ENCODE measurements at regions not wholly inside any gene's neighbourhood (a gene's known extent, or its start where the extent isn't known, plus 50 kb on each side); places are given as distances from the start of the nearest gene placed in this dataset.
"Not testable (repeated sequence)": the region's sequence is repeated elsewhere in the genome, so short reads cannot be mapped to it uniquely, and the experiment has no call there.

DNA sequence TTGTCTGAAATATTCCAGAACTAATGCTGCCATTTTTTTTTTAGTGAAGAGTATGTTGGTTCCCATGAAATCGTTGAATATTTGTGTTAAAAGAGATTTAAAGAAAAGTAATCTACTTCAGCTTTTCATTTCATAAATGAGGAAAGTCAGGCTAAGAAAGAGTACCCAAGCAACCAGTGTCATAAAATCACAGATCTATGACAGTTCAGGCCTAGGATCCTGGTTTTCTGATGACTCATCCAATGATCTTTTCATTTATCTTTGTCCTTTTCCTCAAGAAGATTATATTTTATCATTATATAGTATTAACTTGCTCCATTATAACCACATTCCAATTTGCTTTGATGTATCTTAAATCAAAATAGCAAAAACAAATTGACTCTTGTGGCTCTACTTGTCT, 139.4 kb upstream of the HCCS start:
- no peak for DNase-seq

DNA sequence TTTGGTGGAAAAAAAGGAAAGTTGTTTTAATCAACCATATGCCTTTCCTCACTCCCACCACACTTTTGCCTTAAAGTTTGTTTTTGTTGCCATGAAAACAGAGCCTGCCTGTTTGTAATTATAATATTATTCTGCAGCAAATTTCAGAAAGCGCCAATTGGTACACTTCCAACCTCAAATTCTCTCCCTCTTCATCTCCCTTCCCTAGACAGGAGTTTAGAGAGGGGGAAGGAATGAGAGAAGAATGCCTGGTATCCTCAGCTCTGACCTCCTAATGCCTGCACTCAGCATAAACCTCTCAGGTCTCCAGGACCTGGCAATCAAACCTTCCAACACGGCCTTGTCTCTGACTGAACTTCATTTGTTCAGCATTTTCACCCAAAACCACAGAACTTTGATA, 138.4 kb upstream of the HCCS start:
- DNase-seq = no peak

DNA sequence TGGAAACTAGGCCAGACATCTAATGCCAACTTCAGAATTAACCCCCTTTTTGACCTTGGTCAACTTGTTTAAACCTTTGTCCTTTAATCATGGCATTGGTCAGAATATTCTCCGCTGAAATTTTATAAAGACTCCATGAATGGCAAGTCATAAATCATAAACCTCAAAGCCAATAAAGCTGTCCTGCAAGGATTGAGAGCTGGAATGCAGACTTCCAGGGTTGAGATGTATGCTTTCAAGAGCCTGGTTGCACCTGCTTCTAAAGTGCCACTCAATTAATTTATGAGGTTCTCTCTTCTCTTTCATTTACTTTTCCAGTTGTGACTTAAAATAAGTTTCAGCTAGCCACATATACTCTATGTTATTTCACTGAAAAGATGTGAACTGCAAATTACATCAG, 136.2 kb upstream of the HCCS start:
- no peak for DNase-seq

DNA sequence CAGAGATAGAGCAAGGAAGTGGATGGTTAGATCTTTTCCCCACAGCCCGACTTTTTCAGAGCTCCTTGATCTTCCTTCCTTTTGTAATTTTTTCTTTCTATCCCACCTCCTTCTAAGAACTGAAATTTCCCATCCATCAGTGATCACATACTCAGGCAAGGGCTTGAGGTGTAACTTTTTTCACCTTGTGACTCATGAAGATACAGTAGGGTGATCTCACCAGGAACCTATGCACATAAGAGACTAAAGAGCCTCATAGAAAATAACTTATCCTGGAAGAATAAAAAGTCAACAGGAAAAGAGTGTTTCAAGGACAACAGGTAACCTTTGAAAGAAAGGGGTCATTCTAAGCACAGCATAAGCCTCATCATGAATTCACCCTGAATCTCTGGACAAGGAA, 131.2 kb upstream of the HCCS start:
- no peak for DNase-seq

DNA sequence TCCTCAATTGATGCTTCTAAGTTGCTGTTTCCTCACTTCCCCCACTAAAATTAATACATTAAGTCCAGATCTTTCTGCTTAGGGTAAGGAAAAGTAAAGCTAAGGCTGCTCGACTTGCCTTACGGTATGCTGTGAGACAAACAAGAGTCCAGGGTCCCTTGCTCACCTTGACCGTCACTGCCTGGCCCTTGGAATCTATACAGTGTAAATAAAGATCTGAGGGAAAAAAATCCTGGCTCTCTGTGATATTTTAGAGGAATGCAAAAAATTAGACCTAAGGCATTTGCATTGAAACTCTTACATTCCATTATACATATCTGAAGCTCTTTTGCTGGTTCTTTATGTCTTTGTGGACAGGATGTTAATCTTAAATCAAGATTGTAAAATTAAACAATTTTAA, 129.6 kb upstream of the HCCS start:
- DNase-seq = no peak

DNA sequence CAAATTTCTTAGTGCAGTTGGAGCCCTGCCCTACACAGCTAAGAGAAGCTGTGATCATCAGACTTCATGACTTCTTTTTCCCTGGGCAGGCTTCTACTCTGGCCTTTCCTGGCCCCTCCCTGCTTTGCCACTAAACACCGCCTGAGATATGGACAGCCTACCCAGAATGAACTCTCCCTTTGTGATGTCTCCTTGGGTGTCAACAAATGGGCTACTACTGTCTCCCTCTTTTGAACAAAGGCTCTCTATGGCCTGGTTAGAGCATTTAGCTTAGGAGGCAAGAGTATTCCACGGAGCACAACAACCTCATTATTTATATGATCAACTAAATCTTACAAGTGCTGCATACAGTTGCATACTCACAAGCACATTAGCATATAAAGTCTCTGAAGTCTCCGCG, 127.6 kb upstream of the HCCS start:
- DNase-seq = no peak

DNA sequence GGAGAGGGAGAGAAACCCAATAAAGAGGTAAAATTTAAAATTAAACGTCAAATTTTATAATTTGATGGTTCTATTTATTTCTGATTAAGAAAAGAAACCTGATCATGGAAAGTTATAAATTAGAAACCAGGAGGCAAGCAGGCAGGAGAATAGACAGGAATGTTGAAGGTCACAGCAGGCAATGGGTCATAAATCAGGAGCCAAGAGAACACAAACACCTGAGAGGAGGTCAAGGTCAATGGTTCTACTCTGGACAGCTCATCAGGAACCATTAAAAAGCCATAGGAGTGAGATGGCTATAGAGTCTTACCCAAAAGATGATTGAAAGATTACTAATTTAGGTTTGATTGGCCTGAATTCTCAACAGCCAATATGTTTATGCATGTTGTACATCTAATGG, 126.9 kb upstream of the HCCS start:
- DNase-seq = no peak

DNA sequence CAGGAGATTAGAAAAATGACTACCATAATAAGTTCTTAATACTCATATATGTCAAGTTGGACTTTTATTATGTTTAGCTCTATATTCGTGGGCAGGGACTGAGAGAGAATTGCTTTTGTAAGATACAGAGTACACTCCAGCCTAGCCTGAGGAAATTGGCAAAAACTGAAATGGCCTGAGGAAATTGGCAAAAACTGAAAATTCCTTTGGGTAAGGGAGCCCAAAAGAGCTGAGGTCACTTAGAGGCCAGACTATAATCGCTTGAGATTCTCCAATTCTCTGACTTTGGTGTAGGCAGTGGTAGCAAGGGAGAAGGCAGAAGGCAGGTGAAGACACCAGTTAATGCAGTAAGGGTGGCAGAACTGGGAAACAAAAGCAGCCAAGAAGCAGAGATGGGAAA, 124.5 kb upstream of the HCCS start:
- no peak for DNase-seq

DNA sequence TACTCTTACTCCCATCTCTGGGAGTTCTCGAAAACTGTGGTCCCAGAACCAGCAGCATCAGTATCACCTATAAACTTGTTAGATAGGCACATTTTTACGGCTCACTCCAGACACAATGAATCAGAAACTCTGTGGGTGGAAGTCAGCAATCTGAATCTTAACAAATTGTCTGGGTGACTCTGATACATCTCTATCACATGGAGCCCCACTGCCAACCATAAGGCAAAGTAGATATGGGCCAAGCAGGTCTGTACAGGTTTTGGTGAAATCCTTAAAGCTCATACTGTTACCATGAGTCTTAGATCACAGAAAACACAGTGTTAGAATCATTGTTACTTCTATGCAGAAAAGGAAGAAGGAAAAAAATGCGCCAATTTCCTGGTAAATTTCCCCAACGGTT, 122.5 kb upstream of the HCCS start:
- DNase-seq = no peak

DNA sequence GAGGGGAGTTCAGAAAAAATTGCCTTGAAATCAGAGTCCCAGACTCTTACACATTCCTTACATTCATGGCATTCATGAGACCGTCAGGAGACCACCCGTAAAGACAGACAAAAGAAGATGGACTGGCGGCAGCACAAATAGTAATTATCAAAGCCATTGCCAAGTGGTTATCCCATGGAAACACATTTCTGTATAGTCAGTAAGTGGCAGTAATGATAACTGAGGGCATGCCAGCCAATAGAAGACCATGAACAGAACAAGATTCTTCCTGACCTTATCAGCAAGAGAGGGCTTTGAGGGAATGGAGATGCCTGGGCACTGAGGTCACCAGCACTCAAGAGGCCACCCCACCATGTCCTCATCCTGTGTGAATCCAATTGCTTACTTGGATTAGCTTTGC, 121.7 kb upstream of the HCCS start:
- DNase-seq = no peak

DNA sequence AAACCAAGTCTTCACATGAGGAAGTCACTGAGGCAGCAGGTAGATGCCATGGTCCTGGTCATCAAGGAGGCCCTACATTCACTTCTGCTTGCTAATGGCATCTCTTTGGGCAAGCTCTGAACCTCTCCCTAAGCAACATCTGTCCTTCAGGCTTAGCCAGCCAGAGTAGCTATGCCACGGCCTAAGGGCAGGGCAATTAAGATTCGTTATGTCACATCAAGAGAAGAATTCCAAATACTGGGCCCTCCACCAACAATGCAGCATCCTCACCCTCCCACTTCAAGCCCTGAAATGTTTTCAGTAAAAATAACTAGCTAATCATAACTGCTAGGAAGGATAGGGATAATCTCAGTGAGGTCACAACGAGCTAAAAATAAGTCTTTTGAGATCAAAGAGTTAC, 120.7 kb upstream of the HCCS start:
- no peak for DNase-seq

DNA sequence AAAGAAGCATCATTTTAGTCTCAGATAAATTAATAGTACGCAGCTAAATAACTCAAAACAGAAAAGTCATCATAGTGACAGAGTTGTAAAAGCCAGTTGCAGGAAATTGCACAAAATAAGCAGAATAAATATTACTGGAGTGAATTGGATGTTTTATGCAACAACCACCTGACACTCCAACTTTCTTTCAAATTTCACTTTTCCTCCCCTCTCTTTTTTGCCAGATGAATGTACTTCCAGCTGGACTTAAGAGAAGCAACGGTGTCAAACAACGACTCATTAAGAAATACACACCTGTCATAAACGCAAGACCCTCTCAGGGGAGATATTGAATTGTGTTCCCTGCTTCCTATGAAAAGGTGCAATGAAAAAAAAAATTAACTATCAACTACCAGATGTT, 120.2 kb upstream of the HCCS start:
- no peak for DNase-seq

DNA sequence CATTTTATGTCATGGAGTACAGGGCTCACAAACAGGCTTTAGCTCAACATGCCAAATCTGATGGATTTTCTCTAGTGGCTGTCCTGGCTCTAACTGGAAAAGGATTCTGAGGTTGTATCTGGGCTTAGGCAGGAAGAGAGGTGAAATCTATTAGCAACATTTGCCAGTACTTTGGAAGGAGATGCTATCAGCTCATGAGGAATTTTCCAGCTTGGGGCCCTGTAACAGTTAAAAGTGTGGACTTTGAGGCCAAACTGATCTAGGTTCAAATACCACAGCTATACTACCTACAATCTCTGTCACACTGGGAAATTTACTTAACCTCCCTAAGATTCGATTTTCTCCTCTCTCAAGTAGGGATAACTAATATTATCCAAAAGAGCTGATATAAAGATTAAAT, 119.0 kb upstream of the HCCS start:
- no peak for DNase-seq

DNA sequence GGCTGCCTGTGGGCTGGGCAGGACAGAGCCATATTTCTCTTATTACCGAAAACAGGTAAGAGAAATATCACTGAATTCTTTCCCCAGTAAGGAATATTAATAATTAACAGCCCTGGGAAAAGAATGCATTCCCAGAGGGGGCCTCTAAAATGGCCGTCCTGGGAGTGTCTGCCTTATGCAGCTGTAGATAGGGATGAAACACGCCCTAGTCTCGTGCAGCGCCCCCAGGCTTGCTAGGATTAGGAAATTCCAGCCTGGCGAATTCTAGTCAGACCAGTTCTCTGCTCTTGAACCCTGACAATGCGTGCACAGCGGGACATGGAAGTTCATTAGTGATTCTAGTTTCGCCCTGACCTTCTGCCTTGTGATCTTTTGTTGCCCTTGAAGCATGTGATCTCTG, 104.1 kb upstream of the HCCS start:
- DNase-seq = not testable (repeated sequence)

DNA sequence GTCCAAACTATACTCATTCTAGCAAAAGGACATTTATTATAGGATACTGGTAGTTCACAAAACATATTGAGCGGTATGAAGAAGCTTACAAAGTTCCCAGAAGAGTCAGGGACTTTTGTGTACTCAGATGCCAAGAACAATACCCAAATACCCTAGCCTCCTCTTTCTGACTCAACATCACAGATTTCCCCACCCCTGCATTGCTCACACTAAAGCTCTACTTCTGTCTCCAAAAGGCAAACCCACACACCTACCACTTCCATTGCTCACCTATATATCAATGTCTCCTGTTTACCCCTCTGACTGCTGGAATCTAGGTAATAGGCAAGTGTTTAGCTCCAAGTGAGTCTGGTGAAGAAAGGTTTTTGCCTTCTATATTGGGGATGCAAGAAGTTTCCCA, 100.7 kb upstream of the HCCS start:
- DNase-seq = no peak

DNA sequence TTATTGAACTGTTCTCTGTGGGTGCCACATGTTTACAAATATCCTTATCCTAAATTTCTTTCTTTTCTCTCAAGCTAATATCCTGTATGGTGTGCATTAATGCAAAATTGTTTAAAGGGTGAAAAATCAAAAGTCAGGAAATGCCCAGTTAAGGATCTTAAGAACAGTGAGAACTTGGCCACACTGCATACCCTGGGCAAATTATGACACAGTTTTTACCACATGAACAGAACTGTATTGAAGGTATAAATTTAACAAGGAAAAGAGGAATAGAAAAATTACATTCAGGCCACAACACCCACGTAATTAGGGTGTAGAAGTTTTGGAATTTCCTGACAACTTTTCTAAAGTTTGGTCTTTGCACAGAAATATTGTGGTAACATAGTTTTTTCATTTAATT, 94.4 kb upstream of the HCCS start:
- no peak for DNase-seq

DNA sequence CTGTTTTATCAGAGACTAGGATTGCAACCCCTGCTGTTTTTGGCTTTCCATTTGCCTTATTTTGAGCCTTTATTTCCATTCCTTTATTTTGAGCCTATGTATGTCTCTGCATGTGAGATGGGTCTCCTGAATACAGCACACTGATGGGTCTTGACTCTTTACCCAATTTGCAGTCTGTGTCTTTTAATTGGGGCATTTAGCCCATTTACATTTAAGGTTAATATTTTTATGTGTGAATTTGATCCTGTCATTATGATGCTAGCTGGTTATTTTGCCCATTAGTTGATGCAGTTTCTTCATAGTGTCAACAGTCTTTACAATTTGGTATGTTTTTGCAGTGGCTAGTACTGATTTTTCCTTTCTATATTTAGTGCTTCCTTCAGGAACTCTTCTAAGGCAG, 88.5 kb upstream of the HCCS start:
- not testable (repeated sequence) for DNase-seq

DNA sequence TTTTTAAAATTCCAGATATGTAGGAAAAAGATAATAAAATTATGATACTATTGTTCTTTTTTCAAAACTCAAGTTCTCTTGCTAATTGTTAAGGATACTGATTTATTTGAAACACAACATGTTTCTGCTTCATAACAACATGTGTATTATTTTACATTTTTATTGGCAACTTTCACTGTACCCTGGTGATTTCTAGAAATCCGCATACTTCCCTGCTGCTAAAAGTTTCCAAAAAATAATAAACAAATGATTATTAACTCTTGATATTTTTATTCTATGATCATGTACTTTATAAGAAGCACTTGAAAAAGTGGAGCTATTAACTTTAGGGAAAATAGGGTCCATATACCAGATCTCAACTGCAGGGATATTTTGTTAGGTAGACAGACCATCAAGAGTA, 71.2 kb upstream of the HCCS start:
- DNase-seq = no peak

DNA sequence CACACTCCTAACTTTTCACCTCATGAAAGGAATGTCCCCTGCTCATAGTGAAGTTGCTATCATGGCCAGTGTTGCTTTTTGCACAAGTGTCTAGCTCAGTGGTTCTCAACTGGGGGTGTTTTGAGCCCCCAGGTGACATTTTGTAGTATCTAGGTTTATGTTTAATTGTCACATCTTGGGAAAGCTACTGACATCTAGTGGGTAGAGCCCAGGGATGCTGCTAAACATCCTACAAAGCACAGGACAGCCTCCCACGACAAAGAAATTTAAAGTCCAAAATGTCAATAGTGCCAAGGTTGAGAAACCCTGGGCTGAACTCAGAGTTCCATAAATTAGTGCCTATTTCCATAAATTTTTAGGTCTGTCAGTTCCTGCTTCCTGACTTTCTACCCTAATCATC, 70.7 kb upstream of the HCCS start:
- DNase-seq = no peak

DNA sequence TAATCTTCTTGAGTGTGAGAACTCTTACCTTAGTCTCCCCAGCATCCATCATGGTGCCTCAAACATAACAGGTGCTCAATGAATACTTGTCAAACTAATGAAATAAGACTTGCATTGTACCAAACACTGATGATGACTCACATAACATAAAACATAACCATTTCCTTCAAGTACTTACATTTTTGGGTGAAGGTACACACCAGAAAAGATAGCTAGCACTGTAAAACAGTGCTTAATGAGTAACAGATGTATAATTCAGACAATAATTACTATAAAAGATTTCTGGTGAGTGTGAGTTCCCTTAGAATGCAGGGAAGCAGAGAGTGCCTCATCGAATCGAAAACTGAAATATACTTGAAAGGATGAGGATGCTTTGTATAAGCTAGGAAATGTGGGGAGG, 70.1 kb upstream of the HCCS start:
- no peak for DNase-seq

DNA sequence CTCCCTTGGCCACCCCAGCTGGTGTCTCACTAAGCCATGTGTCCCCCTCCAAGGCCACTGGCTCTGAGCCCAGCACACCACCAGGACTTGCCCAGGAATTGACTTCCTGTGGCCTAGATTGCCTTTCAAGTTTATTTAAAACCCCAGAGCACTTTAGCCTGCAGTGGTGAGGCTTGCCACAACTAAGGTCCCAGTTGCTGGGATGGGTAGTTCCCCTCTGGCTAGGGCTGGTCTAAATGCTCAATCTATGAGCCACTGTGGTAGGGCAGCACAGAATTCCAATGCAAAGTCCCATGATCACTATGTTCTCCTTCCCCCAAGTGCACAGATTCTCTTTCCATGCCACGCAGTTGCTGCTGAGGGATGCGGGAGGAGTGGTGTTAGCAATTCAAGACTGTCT, 61.1 kb upstream of the HCCS start:
- DNase-seq = no peak

DNA sequence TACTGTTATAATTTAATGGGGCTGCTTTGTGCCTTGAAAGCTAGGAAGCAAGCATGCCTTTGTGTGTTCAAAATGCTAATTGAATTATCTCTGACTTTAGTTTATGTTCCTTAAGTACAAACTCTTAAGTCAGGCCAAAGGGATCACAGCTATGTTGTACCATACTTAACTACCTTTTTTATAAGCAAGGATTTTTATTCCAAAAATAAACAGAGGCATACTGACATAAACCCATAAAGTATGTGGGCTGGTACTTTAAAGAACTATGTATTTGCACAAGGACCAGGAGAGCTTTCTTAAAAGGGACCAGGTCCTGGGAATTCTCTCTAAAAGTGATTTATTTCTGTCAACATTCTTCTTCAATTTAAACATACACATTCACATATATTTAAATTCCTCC, 57.8 kb upstream of the HCCS start:
- DNase-seq = no peak

DNA sequence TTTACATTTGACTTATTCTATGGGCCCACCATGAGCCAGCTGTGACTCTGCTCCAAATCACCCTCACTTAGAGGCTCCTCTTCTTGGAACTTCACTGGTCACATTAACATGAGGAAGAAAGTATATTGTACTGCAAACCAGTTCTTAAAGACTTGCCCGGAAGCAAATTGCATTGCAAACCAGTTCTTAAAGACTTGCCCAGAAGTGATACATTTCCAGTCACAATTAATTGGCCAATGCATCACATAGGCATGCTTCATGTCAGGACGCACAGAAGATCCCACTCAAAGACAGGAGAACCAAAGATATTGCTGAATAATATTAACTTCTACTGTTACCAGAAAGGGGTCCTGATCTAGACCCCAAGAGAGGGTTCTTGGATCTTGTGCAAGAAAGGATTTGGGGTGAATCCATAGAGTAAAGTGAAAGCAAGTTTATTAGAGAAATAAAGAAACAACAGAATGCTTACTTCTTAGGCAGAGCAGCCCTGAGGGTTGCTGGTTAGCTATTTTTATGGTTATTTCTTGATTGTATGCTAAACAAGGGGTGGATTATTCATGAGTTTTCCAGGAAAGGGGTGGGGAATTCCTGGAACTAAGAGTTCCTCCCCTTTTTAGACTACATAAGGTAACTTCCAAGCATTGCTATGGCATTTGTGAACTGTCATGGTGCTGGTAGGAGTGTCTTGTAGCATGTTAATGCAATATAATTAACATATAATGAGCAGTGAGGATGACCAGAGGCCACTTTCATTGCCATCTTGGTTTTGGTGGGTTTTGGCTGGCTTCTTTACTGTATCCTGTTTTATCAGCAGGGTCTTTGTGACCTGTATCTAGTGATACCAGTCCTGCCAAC, 54.6 kb upstream of the HCCS start:
- no peak for DNase-seq

DNA sequence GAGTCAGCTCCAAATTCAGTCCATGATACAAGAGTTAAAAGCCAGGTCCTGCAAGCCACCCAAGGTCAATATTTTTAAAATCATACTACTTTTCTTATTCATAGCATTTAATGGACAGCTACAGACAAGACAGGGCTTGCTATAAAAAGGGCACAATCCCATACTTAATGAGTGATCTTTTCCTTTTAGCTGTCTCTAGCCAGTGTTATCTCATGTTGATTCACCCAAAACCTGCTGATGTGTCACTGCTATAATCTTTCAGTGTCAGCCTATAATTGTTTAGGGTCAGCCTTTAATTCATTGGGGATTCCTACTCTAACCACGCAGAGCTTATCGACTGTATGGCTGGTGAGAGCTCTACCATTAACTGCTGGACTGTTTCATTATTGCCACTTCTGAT, 51.2 kb upstream of the HCCS start:
- no peak for DNase-seq

Measured in NCI-H1092 (cell line).